Naive B cell (primary cell): ENCODE measurements at regions not wholly inside any gene's neighbourhood (a gene's known extent, or its start where the extent isn't known, plus 50 kb on each side); places are given as distances from the start of the nearest gene placed in this dataset.

Source experiments
- ATAC-seq, 2 donors: fragments of 150-1000 bp; cut with Tn5 transposase; 2 replicates each; pipeline ENCODE4 v1.10.0; 2021; ENCODE audit warnings: low read depth in 2 of 2, mild to moderate bottlenecking in 2 of 2, moderate library complexity in 2 of 2
- DNase-seq: peaks from one replicate; pipeline ENCODE4 v3.0.0; 2022
- H3K27ac Mint-ChIP-seq, 6 donors: one replicate each; pipeline ENCODE4 v1.8.0; 2020 to 2022; ENCODE audit warnings: mild to moderate bottlenecking in 6 of 6, mixed read lengths in 6 of 6, moderate library complexity in 5 of 6, inconsistent platforms in 2 of 6
- H3K27me3 Mint-ChIP-seq, 3 donors: one replicate each; pipeline ENCODE4 v1.8.0; 2021 to 2022; ENCODE audit warnings: mixed read lengths in 3 of 3, mild to moderate bottlenecking in 1 of 3
- H3K36me3 Mint-ChIP-seq, 2 donors: one replicate each; pipeline ENCODE4 v1.8.0; 2020 to 2022; ENCODE audit warnings: mixed read lengths in 2 of 2, inconsistent platforms in 1 of 2, mild to moderate bottlenecking in 1 of 2
- H3K4me1 Mint-ChIP-seq, 3 donors: one replicate each; pipeline ENCODE4 v1.8.0; 2020 to 2022; ENCODE audit warnings: mixed read lengths in 3 of 3, inconsistent platforms in 1 of 3, mild to moderate bottlenecking in 1 of 3, moderate library complexity in 1 of 3
- H3K4me3 Mint-ChIP-seq, 8 donors: one replicate each; pipeline ENCODE4 v1.8.0; 2020 to 2022; ENCODE audit warnings: mild to moderate bottlenecking in 8 of 8, mixed read lengths in 8 of 8, moderate library complexity in 8 of 8, inconsistent platforms in 2 of 8
- H3K9me3 Mint-ChIP-seq, 7 donors: one replicate each; pipeline ENCODE4 v1.8.0; 2020 to 2022; ENCODE audit warnings: mixed read lengths in 7 of 7, mild to moderate bottlenecking in 5 of 7, inconsistent platforms in 2 of 7, moderate library complexity in 1 of 7

GRCh38 chr2:14540015-14540414, 92.5 kb upstream of the LRATD1 start:
- no peaks in the 10 kb centered on the region for H3K27me3 Mint-ChIP-seq
- H3K4me1 Mint-ChIP-seq: no peaks in the 10 kb centered on the region
- H3K27ac Mint-ChIP-seq: no peak overlapping the region
- DNase-seq (no peak), ATAC-seq (no peak)
- H3K9me3 Mint-ChIP-seq: peaks cover 0 to 25% (median 7%) of the 10 kb centered on the region in 7 donors
- H3K4me3 Mint-ChIP-seq: no peak overlapping the region
- H3K36me3 Mint-ChIP-seq: no peaks in the 10 kb centered on the region

- DNase-seq (no peak), ATAC-seq (no peak)
- Mint-ChIP-seq H3K36me3 (no peaks in the 10 kb centered on the region), H3K27ac (no peak overlapping the region), H3K4me1 (no peaks in the 10 kb centered on the region), H3K4me3 (no peak overlapping the region), H3K27me3 (no peaks in the 10 kb centered on the region), H3K9me3 (peaks cover 0 to 25% (median 7%) of the 10 kb centered on the region in 7 donors)
These were observed 89.2 kb upstream of the LRATD1 start for GRCh38 chr2:14543284-14543683.

GRCh38 chr2:14544247-14544646, 88.3 kb upstream of the LRATD1 start:
- Mint-ChIP-seq H3K9me3 (peaks cover 0 to 25% (median 7%) of the 10 kb centered on the region in 7 donors), H3K27me3 (no peaks in the 10 kb centered on the region), H3K4me1 (no peaks in the 10 kb centered on the region), H3K4me3 (no peak overlapping the region), H3K36me3 (no peaks in the 10 kb centered on the region), H3K27ac (no peak overlapping the region)
- ATAC-seq (no peak), DNase-seq (no peak)

- no peaks in the 10 kb centered on the region for H3K27me3 Mint-ChIP-seq
- no peak overlapping the region for H3K4me3 Mint-ChIP-seq
- H3K9me3 Mint-ChIP-seq: peaks cover 0 to 14% (median 4%) of the 10 kb centered on the region in 7 donors
- no peaks in the 10 kb centered on the region for H3K36me3 Mint-ChIP-seq
- no peak overlapping the region for H3K27ac Mint-ChIP-seq
- no peak for ATAC-seq
- no peaks in the 10 kb centered on the region for H3K4me1 Mint-ChIP-seq
- DNase-seq: no peak
These were observed 84.7 kb upstream of the LRATD1 start for GRCh38 chr2:14547830-14548229.

- DNase-seq (no peak), ATAC-seq (no peak)
- H3K9me3 Mint-ChIP-seq: peaks cover 0 to 9% (median 0%) of the 10 kb centered on the region in 7 donors
- no peaks in the 10 kb centered on the region for H3K4me1 Mint-ChIP-seq
- H3K27ac Mint-ChIP-seq: no peak overlapping the region
- H3K27me3 Mint-ChIP-seq: no peaks in the 10 kb centered on the region
- H3K36me3 Mint-ChIP-seq: no peaks in the 10 kb centered on the region
- no peak overlapping the region for H3K4me3 Mint-ChIP-seq
These were observed 81.9 kb upstream of the LRATD1 start for GRCh38 chr2:14550658-14551057.

- no peak for ATAC-seq
- no peak for DNase-seq
- Mint-ChIP-seq H3K4me1 (no peaks in the 10 kb centered on the region), H3K36me3 (no peaks in the 10 kb centered on the region), H3K4me3 (no peak overlapping the region), H3K27ac (no peak overlapping the region), H3K27me3 (no peaks in the 10 kb centered on the region), H3K9me3 (peaks cover 0 to 9% (median 0%) of the 10 kb centered on the region in 7 donors)
These were observed 81.4 kb upstream of the LRATD1 start for GRCh38 chr2:14551069-14551468.

GRCh38 chr2:14552286-14552685, 80.2 kb upstream of the LRATD1 start:
- no peaks in the 10 kb centered on the region for H3K4me1 Mint-ChIP-seq
- no peak for ATAC-seq
- no peaks in the 10 kb centered on the region for H3K27me3 Mint-ChIP-seq
- no peaks in the 10 kb centered on the region for H3K36me3 Mint-ChIP-seq
- peaks cover 0 to 4% (median 0%) of the 10 kb centered on the region in 7 donors for H3K9me3 Mint-ChIP-seq
- no peak overlapping the region for H3K4me3 Mint-ChIP-seq
- no peak overlapping the region for H3K27ac Mint-ChIP-seq
- DNase-seq: no peak

GRCh38 chr2:14552818-14553217, 79.7 kb upstream of the LRATD1 start:
- Mint-ChIP-seq H3K4me3 (peak overlapping the region in 1 of 8 donors; percentile 18), H3K27me3 (no peaks in the 10 kb centered on the region), H3K36me3 (no peaks in the 10 kb centered on the region), H3K9me3 (peaks cover 0 to 4% (median 0%) of the 10 kb centered on the region in 7 donors), H3K4me1 (no peaks in the 10 kb centered on the region), H3K27ac (no peak overlapping the region)
- ATAC-seq (no peak), DNase-seq (no peak)

GRCh38 chr2:14554849-14555545, 77.5 kb upstream of the LRATD1 start:
- DNase-seq (no peak), ATAC-seq (no peak)
- no peak overlapping the region for H3K27ac Mint-ChIP-seq
- H3K4me3 Mint-ChIP-seq: no peak overlapping the region
- no peaks in the 10 kb centered on the region for H3K4me1 Mint-ChIP-seq
- H3K36me3 Mint-ChIP-seq: no peaks in the 10 kb centered on the region
- H3K9me3 Mint-ChIP-seq: peaks cover 0 to 7% (median 0%) of the 10 kb centered on the region in 7 donors
- H3K27me3 Mint-ChIP-seq: no peaks in the 10 kb centered on the region

GRCh38 chr2:14557111-14557510, 75.4 kb upstream of the LRATD1 start:
- Mint-ChIP-seq H3K4me1 (no peaks in the 10 kb centered on the region), H3K27ac (no peak overlapping the region), H3K4me3 (no peak overlapping the region), H3K36me3 (no peaks in the 10 kb centered on the region), H3K27me3 (no peaks in the 10 kb centered on the region), H3K9me3 (peaks cover 0 to 7% (median 0%) of the 10 kb centered on the region in 7 donors)
- no peak for ATAC-seq
- no peak for DNase-seq

- H3K36me3 Mint-ChIP-seq: no peaks in the 10 kb centered on the region
- H3K27me3 Mint-ChIP-seq: no peaks in the 10 kb centered on the region
- ATAC-seq (no peak), DNase-seq (no peak)
- no peaks in the 10 kb centered on the region for H3K4me1 Mint-ChIP-seq
- peaks cover 0 to 7% (median 0%) of the 10 kb centered on the region in 7 donors for H3K9me3 Mint-ChIP-seq
- H3K4me3 Mint-ChIP-seq: no peak overlapping the region
- H3K27ac Mint-ChIP-seq: no peak overlapping the region
These were observed 74.6 kb upstream of the LRATD1 start for GRCh38 chr2:14557916-14558315.

GRCh38 chr2:14558335-14558919, 74.1 kb upstream of the LRATD1 start:
- Mint-ChIP-seq H3K9me3 (peaks cover 0 to 7% (median 0%) of the 10 kb centered on the region in 7 donors), H3K36me3 (no peaks in the 10 kb centered on the region), H3K27ac (no peak overlapping the region), H3K4me1 (no peaks in the 10 kb centered on the region), H3K27me3 (no peaks in the 10 kb centered on the region), H3K4me3 (no peak overlapping the region)
- DNase-seq (no peak), ATAC-seq (no peak)

- no peak for ATAC-seq
- Mint-ChIP-seq H3K27me3 (no peaks in the 10 kb centered on the region), H3K9me3 (peaks cover 0 to 7% (median 0%) of the 10 kb centered on the region in 7 donors), H3K4me3 (no peak overlapping the region), H3K27ac (no peak overlapping the region), H3K36me3 (no peaks in the 10 kb centered on the region), H3K4me1 (no peaks in the 10 kb centered on the region)
- DNase-seq: no peak
These were observed 71.8 kb upstream of the LRATD1 start for GRCh38 chr2:14560716-14561115.

- DNase-seq: no peak
- no peaks in the 10 kb centered on the region for H3K36me3 Mint-ChIP-seq
- no peak for ATAC-seq
- no peak overlapping the region for H3K27ac Mint-ChIP-seq
- no peaks in the 10 kb centered on the region for H3K27me3 Mint-ChIP-seq
- peaks cover 0 to 5% (median 0%) of the 10 kb centered on the region in 7 donors for H3K9me3 Mint-ChIP-seq
- H3K4me3 Mint-ChIP-seq: no peak overlapping the region
- no peaks in the 10 kb centered on the region for H3K4me1 Mint-ChIP-seq
These were observed 69.2 kb upstream of the LRATD1 start for GRCh38 chr2:14563324-14563723.
